Calu3 (cell line): ENCODE measurements at regions not wholly inside any gene's neighbourhood (a gene's known extent, or its start where the extent isn't known, plus 50 kb on each side); places are given as distances from the start of the nearest gene placed in this dataset.

Experiments used
- BruUV-seq: library from RNA; stranded (reverse); fragments of 400-500 nt; replicated peaks from 2 replicates; lab custom pipeline; 2021; lab: Mats Ljungman, UMichigan
- CTCF ChIA-PET: fragments of 300-600 bp; sonication (Branson Sonifier 250); formaldehyde crosslinking; loops from one replicate; lab custom pipeline; 2022; ENCODE audit warnings: antibody characterized with exemption; lab: Charles Lee
- DNase-seq: peaks from one replicate; pipeline ENCODE4 v3.0.0; 2022
- H3K27ac Mint-ChIP-seq: one replicate; pipeline ENCODE4 v1.8.0; 2022; ENCODE audit warnings: mixed read lengths; ENCODE audit not compliant: unreplicated experiment
- H3K27me3 Mint-ChIP-seq: one replicate; pipeline ENCODE4 v1.8.0; 2022; ENCODE audit warnings: mixed read lengths; ENCODE audit not compliant: unreplicated experiment
- H3K36me3 Mint-ChIP-seq: one replicate; pipeline ENCODE4 v1.8.0; 2022; ENCODE audit warnings: mild to moderate bottlenecking, moderate library complexity, mixed read lengths; ENCODE audit not compliant: insufficient read depth, unreplicated experiment
- H3K4me1 Mint-ChIP-seq: one replicate; pipeline ENCODE4 v1.8.0; 2022; ENCODE audit warnings: mild to moderate bottlenecking, low read depth, mixed read lengths; ENCODE audit not compliant: unreplicated experiment
- H3K4me3 Mint-ChIP-seq: one replicate; pipeline ENCODE4 v1.8.0; 2022; ENCODE audit warnings: mild to moderate bottlenecking, low read depth, moderate library complexity, mixed read lengths; ENCODE audit not compliant: unreplicated experiment
- H3K9me3 Mint-ChIP-seq: one replicate; pipeline ENCODE4 v1.8.0; 2022; ENCODE audit warnings: low read depth, mixed read lengths; ENCODE audit not compliant: unreplicated experiment
- intact Hi-C: fragments of 100-400 bp; cut with micrococcal nuclease; formaldehyde crosslinking; loops from one replicate; pipeline ENCODE4 v1.10.0; 2022; ENCODE audit not compliant: unreplicated experiment
- TF ChIP-seq, protein P1 (sequence below): fragments of 200-600 bp; IDR thresholded peaks from one replicate; pipeline ENCODE4 v1.8.0; 2022; ENCODE audit warnings: antibody characterized with exemption; ENCODE audit not compliant: unreplicated experiment

DNA sequence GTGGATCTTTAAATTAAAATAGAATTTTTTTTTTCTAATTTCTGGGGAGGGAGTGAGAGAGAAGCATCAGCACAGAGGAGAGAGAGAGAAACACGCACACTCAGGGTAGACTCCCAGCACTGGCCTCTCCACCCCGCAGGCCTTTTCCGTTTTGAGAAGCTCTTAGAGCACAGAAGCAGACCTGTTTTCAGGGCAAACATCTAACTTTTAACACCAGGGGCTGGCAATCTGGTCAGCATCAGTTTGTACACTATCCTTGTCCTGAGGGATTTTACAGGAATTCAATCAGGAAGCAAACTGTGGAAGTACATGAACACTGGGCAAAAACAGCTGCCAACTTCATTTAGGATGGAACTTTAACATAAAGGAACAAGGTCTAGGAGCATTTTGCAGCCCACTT, 117.9 kb upstream of the ESRRG start:
- no peak overlapping the region for H3K4me3 Mint-ChIP-seq
- no peaks in the 10 kb centered on the region for H3K27me3 Mint-ChIP-seq
- CTCF ChIA-PET: no interaction called here

DNA sequence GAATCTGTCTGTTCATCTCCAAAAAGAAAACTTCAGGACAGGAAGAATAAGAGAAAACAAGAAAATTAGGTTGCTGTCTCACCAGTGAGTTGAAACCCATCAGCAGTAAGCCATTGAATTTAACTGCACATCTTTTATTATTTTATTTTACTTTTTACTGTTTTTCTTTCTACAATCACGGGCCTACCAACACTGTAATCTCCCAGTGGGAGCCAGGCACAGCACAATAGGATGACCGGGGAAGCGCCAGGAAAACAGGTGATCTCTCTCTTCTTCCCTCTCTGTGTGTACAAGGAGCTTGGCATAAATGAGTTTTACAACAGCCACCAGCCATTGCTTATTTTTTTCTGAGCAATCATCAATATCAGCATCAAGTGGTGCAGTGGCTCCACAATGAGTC, 113.1 kb upstream of the ESRRG start:
- CTCF ChIA-PET: interaction anchor here (0.8 kb wide), 1 partner anchor 12 kb away, joined by 3 read pairs; no protein-coding TSS in a partner anchor
- TF ChIP-seq, protein P1, sequence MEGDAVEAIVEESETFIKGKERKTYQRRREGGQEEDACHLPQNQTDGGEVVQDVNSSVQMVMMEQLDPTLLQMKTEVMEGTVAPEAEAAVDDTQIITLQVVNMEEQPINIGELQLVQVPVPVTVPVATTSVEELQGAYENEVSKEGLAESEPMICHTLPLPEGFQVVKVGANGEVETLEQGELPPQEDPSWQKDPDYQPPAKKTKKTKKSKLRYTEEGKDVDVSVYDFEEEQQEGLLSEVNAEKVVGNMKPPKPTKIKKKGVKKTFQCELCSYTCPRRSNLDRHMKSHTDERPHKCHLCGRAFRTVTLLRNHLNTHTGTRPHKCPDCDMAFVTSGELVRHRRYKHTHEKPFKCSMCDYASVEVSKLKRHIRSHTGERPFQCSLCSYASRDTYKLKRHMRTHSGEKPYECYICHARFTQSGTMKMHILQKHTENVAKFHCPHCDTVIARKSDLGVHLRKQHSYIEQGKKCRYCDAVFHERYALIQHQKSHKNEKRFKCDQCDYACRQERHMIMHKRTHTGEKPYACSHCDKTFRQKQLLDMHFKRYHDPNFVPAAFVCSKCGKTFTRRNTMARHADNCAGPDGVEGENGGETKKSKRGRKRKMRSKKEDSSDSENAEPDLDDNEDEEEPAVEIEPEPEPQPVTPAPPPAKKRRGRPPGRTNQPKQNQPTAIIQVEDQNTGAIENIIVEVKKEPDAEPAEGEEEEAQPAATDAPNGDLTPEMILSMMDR: no peak
- Mint-ChIP-seq H3K27ac (no peak overlapping the region), H3K4me1 (no peaks in the 10 kb centered on the region), H3K27me3 (no peaks in the 10 kb centered on the region), H3K4me3 (no peak overlapping the region), H3K36me3 (no peaks in the 10 kb centered on the region), H3K9me3 (no peaks in the 10 kb centered on the region)
- DNase-seq: no peak
- no TSS peak for BruUV-seq
- intact Hi-C loops: no loop called here

More for the DNA sequence above, 117.9 kb upstream of the ESRRG start:
- no peaks in the 10 kb centered on the region for H3K36me3 Mint-ChIP-seq
- no peak overlapping the region for H3K27ac Mint-ChIP-seq
- TF ChIP-seq, protein P1: no peak
- intact Hi-C loops: no loop called here
- no TSS peak for BruUV-seq
- DNase-seq: no peak
- no peaks in the 10 kb centered on the region for H3K9me3 Mint-ChIP-seq
- H3K4me1 Mint-ChIP-seq: no peaks in the 10 kb centered on the region

DNA sequence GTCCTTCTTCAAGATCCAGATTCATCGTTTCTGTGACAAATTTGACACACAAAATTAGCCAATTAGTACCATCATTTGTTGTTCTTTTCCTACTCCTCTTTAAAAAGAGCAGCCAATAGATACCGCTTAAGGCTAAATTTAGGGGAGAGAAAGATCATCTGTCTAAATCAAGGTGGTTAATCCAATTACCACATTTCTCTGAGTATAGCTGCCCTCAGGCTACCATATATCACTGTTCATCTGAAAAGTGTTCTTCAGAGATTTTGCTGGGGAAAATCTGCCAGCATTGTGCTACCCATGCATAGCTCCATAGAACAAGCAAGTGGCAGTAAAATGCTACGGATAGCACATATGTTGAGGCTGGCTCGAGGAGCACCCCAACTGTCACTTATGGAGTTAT, 110.3 kb upstream of the ESRRG start:
- no peak overlapping the region for H3K27ac Mint-ChIP-seq
- intact Hi-C loops: no loop called here
- no peaks in the 10 kb centered on the region for H3K4me1 Mint-ChIP-seq
- H3K27me3 Mint-ChIP-seq: no peaks in the 10 kb centered on the region
- CTCF ChIA-PET: interaction anchor here (0.6 kb wide), 1 partner anchor 287 kb away, joined by 4 read pairs; no protein-coding TSS in a partner anchor
- TF ChIP-seq, protein P1: no peak
- no peaks in the 10 kb centered on the region for H3K36me3 Mint-ChIP-seq
- DNase-seq: no peak
- no TSS peak for BruUV-seq
- no peaks in the 10 kb centered on the region for H3K9me3 Mint-ChIP-seq
- H3K4me3 Mint-ChIP-seq: no peak overlapping the region

DNA sequence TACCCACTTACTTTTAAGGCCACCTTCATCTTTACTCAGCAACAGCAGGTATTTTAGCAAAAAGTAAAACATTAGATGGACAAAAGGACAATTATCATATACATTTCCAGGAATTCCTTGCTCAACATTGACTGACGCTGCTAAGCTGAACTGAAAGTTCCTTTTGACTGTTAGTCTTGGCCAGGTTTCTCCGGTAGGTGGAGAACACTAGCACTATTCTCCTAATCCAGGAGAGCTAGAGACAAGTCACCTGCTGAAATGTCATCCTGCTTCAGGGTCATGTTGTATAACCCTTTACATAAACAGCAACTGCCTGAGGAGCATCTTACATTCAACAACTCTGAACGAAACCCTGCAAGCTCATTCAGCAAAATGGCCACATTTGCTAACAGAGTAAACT, 109.0 kb upstream of the ESRRG start:
- Mint-ChIP-seq H3K36me3 (no peaks in the 10 kb centered on the region), H3K4me1 (no peaks in the 10 kb centered on the region), H3K27ac (no peak overlapping the region), H3K4me3 (no peak overlapping the region), H3K27me3 (no peaks in the 10 kb centered on the region), H3K9me3 (no peaks in the 10 kb centered on the region)
- intact Hi-C loops: no loop called here
- no peak for DNase-seq
- CTCF ChIA-PET: no interaction called here
- TF ChIP-seq, protein P1: no peak
- no TSS peak for BruUV-seq
